CD4-positive, alpha-beta T cell treated with Interleukin-21 for 1 hour (primary cell): ENCODE measurements at regions not wholly inside any gene's neighbourhood (a gene's known extent, or its start where the extent isn't known, plus 50 kb on each side); places are given as distances from the start of the nearest gene placed in this dataset.

Experiments used
- DNase-seq: peaks from one replicate; pipeline ENCODE4 v3.0.0-alpha.2; 2020

GRCh38 chr1:54497338-54497737 is 50.7 kb upstream of the ACOT11 start:
- no peak for DNase-seq

GRCh38 chr1:54495954-54496353 is 52.1 kb upstream of the ACOT11 start:
- no peak for DNase-seq

GRCh38 chr1:54493608-54494007 is 54.4 kb upstream of the ACOT11 start:
- no peak for DNase-seq

DNA sequence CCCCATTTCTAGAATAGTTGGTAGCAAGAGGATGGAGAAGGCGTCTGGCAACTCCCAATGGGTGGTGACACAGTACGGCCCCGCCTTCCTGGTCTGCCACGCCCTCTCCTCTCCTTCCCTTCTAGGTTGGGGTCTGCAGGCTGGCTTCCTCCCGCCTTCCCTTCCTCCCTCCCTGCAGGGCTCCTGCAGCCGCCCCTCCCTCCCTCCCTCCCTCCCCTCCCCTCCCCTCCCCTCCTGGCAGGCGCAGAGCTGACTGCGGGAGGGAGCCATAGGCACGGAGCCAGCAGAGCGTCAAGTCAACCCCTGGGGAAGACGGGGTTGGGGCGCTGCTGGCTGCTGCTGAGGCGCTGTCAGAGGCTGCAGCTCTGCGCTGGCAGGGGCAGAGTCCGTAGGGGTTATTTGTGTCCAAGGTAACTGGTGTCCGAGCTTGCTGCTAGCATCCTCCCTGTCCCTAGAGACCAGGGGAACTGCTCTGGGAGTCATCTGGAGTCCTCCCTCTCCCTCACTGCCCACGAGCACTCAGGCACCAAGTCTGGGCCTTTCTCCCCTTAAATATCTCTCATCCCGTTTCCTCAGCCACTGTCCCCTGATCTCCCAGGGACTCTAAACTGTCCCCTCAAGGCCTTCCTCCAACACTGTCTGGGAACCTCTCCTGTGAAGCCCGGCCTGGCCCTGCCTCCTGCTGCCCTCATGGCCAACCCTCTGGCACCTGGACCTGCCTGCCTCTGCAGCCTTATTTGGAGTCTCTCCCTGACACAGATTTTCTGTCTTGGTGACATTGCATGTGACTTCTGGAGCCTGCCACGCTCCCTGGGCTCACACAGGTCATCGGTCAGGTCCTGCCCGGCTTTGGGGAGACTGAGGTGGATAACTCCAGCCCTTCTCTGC is 57.4 kb upstream of the ACOT11 start:
- no peak for DNase-seq

DNA sequence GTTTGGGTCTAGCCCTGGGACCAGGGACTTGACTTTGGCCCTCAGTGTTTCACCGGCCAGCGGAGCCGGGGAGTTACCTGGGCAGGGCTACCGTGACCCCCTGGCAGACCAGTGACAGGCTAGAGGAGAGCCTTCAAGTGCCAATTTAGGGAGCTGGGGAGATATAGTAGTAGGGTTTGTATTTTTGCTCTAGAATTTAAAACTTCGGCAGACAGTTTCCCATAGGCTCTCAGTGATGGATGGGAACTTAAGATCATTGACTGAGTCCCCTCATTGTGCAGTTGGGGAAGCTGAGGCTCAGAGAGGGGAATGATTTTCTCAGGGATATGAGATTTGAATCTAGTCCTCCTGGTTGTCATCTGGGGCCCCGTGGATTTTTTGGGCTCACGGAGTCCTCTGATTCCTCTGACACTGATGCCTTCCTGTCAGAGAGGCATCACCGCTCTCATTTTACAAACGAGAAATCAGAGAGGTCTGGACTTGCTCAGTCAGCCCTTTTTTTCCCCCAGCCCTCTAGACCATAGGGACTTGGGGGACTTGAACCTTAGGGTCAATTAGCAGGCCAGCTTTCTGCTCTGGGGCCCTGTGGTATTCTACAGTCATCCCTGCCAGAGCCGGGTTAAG is 58.3 kb upstream of the ACOT11 start:
- no peak for DNase-seq

GRCh38 chr1:54488779-54489626 is 59.0 kb upstream of the ACOT11 start:
- DNase-seq: peak; percentile 69

DNA sequence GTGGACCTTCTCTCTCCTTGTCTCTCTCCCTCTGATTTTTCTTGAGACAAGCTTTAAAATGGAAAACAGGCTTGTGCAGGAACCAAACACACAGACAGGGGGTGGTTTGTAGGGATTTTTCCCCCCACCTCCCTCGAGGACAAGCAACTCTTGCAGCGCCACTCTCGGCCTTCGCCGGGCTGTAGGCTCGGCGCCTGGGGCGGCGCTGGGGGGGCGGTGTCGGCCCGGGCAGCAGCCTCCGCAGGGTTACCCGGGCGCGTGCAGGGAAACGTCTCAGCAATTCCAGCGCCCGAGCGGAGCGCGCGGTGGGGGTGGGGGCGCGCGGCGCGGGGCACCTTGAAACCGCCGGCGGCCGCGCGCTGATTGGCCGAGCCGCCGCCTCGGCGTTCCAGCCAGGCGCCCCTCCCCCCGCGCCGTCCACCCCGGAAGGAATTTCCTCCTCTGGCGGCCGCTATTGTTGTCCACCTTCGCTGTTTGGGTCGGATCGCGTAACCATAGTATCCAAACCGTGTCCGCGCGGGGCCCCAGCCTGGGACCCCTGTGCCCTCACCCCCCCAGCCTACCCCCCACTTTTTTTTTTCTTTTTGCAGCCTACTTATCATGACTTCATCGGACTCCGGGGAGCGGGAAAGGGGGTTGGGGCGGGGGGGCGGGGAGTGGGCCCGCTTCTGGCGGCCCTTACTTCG is 59.8 kb upstream of the ACOT11 start:
- DNase-seq: peak; percentile 84

- no peak for DNase-seq
These were observed 60.4 kb upstream of the ACOT11 start for GRCh38 chr1:54487571-54488050.

- no peak for DNase-seq
These were observed 61.1 kb upstream of the ACOT11 start for GRCh38 chr1:54486907-54487306.

- no peak for DNase-seq
These were observed 62.6 kb upstream of the ACOT11 start for GRCh38 chr1:54485416-54485815.

DNA sequence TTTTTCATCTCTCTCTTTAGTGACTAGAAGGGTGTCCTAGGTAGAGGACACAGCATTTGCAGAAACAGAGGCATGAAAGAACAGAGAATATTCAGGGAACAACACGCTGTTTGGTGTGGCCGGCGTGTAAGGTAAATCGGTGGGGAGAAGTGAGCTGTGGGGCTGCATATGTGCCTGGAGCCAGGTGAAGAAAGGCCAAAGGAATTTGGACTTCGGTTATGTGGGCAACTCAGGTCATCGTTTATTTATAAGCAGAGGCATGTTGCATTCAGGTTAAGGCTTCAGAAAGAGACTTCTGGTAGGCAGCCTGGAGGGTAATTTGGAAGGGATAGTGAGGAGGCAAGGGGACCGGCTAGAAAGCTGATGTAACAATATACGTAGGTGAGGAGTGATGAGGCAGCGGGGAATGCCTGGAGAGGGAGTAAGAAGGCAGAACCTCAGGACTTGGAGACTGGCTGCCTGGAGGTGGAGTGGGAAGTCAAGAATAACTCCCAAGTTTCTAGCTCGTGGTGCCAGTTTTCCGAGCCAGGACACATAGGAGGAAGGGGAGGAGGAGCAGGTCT is 64.1 kb upstream of the ACOT11 start:
- no peak for DNase-seq

GRCh38 chr1:54481201-54481884 is 66.7 kb upstream of the ACOT11 start:
- peak; percentile 49 for DNase-seq

- peak; percentile 40 for DNase-seq
These were observed 67.5 kb upstream of the ACOT11 start for GRCh38 chr1:54480525-54480848.

- DNase-seq: no peak
These were observed 68.0 kb upstream of the ACOT11 start for GRCh38 chr1:54479841-54480524.

GRCh38 chr1:54479251-54479650 is 68.8 kb upstream of the ACOT11 start:
- no peak for DNase-seq

DNA sequence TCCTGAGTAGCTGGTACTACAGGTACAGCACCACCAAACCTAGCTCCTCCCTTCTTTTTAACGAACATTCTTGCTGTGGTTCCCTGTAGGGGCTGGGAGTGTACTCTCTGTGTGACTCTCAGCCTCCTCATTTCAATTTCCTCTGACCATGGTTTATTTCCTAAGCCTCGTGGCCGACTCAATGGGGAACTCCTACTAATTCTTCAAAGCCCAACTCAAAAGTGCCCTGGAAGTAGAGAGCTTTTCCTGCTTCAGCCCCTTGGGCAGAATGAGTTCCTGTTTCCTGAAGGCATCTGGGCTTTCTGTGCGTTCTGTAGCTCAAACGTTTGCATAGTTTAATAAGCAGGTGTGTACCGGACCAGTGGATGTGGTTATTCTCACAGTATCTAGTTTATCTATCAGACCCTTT is 70.9 kb upstream of the ACOT11 start:
- DNase-seq: no peak

DNA sequence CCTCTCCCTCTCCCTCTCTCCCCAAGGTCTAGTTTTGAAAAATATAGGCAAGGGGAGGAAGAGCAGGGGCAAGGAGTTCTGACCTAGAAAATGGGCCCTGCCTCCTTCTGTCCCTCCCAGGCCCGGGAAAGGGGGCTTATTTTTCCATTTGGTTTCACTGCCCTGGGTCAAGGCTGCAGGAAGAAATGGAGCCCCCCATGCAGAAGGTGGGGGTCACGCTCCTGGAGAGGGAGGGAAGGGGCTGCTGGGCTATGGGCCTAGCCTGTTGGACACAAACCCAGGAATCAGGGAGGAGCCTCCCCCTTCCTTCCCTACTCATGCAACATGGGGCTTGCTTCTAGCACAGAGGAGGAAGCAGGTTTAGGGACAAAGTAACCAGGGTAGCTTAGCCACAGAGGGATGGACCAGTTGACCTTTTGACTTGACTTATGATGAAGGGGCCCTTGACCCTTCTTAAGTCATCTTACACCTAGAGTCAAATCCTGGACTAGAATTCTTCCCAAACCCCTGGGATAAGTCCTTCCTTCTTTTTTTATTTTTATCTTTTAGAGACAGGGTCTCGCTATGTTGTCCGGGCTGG is 70.4 kb upstream of the SSBP3 start:
- no peak for DNase-seq

GRCh38 chr1:54475946-54476516 is 69.8 kb upstream of the SSBP3 start:
- DNase-seq: no peak

DNA sequence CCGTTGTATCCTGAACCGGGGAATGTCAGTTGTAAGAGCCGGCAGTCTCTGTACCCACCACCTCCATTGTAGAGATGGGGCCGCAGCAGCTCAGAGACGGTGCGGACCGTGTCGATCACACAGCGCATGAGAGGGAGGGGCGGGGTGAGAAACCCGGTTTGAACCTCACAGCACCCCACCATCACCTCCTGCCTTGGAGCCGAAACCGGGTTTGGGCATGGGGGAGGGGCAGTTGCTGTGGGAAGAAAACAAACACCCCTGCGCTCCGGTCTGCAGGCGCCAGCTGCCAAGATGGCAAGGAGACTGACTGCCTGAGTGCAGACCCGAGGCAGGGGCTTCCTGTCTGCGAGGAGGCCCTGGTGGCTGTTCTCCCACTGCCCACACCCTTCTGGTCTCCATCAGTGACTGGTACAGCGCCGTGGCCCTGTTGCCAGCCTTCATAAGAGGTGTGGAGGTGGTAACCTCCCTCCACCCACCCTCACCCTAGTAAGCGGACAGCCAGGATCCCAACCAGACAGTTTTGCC is 69.2 kb upstream of the SSBP3 start:
- peak; percentile 78 for DNase-seq
